NT2/D1 (cell line): ENCODE measurements at regions not wholly inside any gene's neighbourhood (a gene's known extent, or its start where the extent isn't known, plus 50 kb on each side); places are given as distances from the start of the nearest gene placed in this dataset.

Source experiments
- SUZ12 ChIP-seq: IDR thresholded peaks from 2 replicates; pipeline ENCODE4 v1.6.1; 2011; ENCODE audit not compliant: insufficient read length, insufficient read depth; ENCODE audit errors: extremely low read depth
- YY1 ChIP-seq: IDR thresholded peaks from 2 replicates; pipeline ENCODE4 v1.6.1; 2011; ENCODE audit not compliant: insufficient read length, insufficient read depth
- ZNF274 ChIP-seq: IDR thresholded peaks from 2 replicates; pipeline ENCODE4 v1.6.1; 2011; ENCODE audit warnings: mild to moderate bottlenecking, low read depth, low read length

- no peak for TF ChIP-seq SUZ12
- TF ChIP-seq ZNF274, result no peak
- TF ChIP-seq YY1, result no peak
These were observed 308.1 kb upstream of the ZFHX3 start for GRCh38 chr16:73355981-73356380.
